Stimulated activated effector memory CD8-positive, alpha-beta T cell treated with anti-CD3 and anti-CD28 coated beads, Interleukin-12 subunit alpha, Interleukin-12 subunit beta, amount 100 ng/mL, for 72 hours (primary cell): ENCODE measurements at regions not wholly inside any gene's neighbourhood (a gene's known extent, or its start where the extent isn't known, plus 50 kb on each side); places are given as distances from the start of the nearest gene placed in this dataset.
"Not testable (repeated sequence)": the region's sequence is repeated elsewhere in the genome, so short reads cannot be mapped to it uniquely, and the experiment has no call there.

Experiments used
- ATAC-seq: fragments of 150-1000 bp; cut with Tn5 transposase; 2 replicates; pipeline ENCODE4 v1.10.0; 2021
- DNase-seq, 2 donors: peaks; one replicate each; pipeline ENCODE4 v3.0.0; 2021 to 2022; ENCODE audit warnings: low spot score in 2 of 2
- H3K27ac Mint-ChIP-seq: one replicate; pipeline ENCODE4 v1.8.0; 2022; ENCODE audit warnings: mild to moderate bottlenecking, mixed read lengths
- H3K36me3 Mint-ChIP-seq: one replicate; pipeline ENCODE4 v1.8.0; 2022; ENCODE audit warnings: mild to moderate bottlenecking, mixed read lengths
- H3K4me1 Mint-ChIP-seq: one replicate; pipeline ENCODE4 v1.8.0; 2022; ENCODE audit warnings: mixed read lengths
- H3K4me3 Mint-ChIP-seq: one replicate; pipeline ENCODE4 v1.8.0; 2022; ENCODE audit warnings: mild to moderate bottlenecking, mixed read lengths
- H3K9me3 Mint-ChIP-seq: one replicate; pipeline ENCODE4 v1.8.0; 2022; ENCODE audit warnings: mixed read lengths

DNA sequence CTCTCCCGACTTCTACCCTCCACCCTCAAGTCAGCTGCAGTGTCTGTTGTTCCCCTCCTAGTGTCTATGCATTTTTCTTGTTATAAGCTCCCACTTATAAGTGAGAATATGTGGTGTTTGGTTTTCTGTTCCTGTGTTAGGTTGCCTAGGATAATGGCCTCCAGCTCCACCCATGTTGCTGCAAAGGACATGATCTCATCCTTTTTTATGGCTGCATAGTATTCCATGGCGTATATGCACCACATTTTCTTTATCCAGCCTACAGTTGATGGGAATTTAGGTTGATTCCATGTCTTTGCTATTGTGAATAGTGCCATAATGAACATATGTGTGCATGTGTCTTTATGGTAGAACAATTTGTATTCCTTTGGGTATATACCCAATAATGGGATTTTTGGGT, 80.7 kb downstream of the SPTSSA start:
- H3K9me3 Mint-ChIP-seq, H3K36me3 Mint-ChIP-seq, H3K4me3 Mint-ChIP-seq, DNase-seq, H3K27ac Mint-ChIP-seq, ATAC-seq, H3K4me1 Mint-ChIP-seq: not testable (repeated sequence)

GRCh38 chr14:34380471-34380845, 81.6 kb downstream of the SPTSSA start:
- ATAC-seq, result no peak
- Mint-ChIP-seq H3K27ac (no peak overlapping the region), H3K9me3 (no peaks in the 10 kb centered on the region), H3K36me3 (no peaks in the 10 kb centered on the region), H3K4me1 (no peaks in the 10 kb centered on the region), H3K4me3 (no peak overlapping the region)
- DNase-seq, result no peak

DNA sequence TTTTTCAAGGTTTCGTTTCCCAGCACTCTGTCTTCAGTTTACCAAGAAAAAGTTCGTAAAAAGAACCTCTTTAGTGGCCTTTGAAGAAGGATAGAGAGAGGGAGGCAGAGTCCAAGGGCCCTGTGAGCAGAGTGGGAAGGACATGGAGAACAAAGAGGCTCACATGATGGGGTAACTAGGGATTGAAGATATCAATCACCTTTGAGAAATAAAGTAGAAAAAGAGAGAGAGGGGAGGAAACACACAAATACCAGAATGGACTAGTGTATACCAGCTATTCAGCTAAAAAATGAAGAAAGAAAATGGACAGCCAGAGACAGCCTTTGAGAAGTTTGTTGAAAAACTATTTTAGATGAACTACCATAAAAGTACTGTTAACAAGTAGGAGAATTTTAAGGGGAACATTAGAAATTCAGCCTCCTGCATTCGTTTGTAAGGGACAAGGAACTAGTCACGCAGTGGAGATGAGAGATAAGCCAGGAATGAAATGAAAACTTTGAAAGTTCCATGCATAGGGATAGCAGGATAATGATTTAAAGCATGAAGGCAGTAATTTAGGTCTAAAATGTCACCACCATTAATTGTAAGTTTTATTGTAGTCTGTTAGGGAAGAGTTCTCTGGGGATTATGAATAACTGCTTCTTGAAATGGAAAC, 82.1 kb downstream of the SPTSSA start:
- Mint-ChIP-seq H3K36me3 (no peaks in the 10 kb centered on the region), H3K27ac (no peak overlapping the region), H3K4me3 (no peak overlapping the region), H3K9me3 (no peaks in the 10 kb centered on the region), H3K4me1 (no peaks in the 10 kb centered on the region)
- no peak for DNase-seq
- ATAC-seq, result no peak

GRCh38 chr14:34376649-34377267, 85.3 kb downstream of the SPTSSA start:
- Mint-ChIP-seq H3K4me1 (no peaks in the 10 kb centered on the region), H3K9me3 (no peaks in the 10 kb centered on the region), H3K36me3 (no peaks in the 10 kb centered on the region), H3K27ac (no peak overlapping the region), H3K4me3 (no peak overlapping the region)
- ATAC-seq (no peak), DNase-seq (no peak)

- H3K4me3 Mint-ChIP-seq, result no peak overlapping the region
- no peaks in the 10 kb centered on the region for H3K4me1 Mint-ChIP-seq
- DNase-seq (no peak), ATAC-seq (no peak)
- H3K9me3 Mint-ChIP-seq, result no peaks in the 10 kb centered on the region
- H3K36me3 Mint-ChIP-seq, result no peaks in the 10 kb centered on the region
- no peak overlapping the region for H3K27ac Mint-ChIP-seq
Observed at GRCh38 chr14:34374998-34375740, 86.9 kb downstream of the SPTSSA start.

- ATAC-seq, result no peak
- Mint-ChIP-seq H3K4me1 (no peaks in the 10 kb centered on the region), H3K27ac (no peak overlapping the region), H3K4me3 (no peak overlapping the region), H3K36me3 (no peaks in the 10 kb centered on the region), H3K9me3 (no peaks in the 10 kb centered on the region)
- DNase-seq, result no peak
Observed at GRCh38 chr14:34373191-34373590, 88.8 kb downstream of the SPTSSA start.

- no peak for DNase-seq
- no peaks in the 10 kb centered on the region for H3K9me3 Mint-ChIP-seq
Observed at GRCh38 chr14:34372786-34373185, 89.3 kb downstream of the SPTSSA start.

GRCh38 chr14:34369648-34370030, 92.4 kb downstream of the SPTSSA start:
- H3K4me3 Mint-ChIP-seq, result no peak overlapping the region
- H3K36me3 Mint-ChIP-seq, result no peaks in the 10 kb centered on the region
- H3K4me1 Mint-ChIP-seq, result no peaks in the 10 kb centered on the region
- DNase-seq (no peak), ATAC-seq (no peak)
- H3K27ac Mint-ChIP-seq, result no peak overlapping the region
- no peaks in the 10 kb centered on the region for H3K9me3 Mint-ChIP-seq

More at GRCh38 chr14:34372786-34373185, 89.3 kb downstream of the SPTSSA start:
- no peaks in the 10 kb centered on the region for H3K4me1 Mint-ChIP-seq
- no peak for ATAC-seq
- no peak overlapping the region for H3K27ac Mint-ChIP-seq
- H3K4me3 Mint-ChIP-seq, result no peak overlapping the region
- no peaks in the 10 kb centered on the region for H3K36me3 Mint-ChIP-seq

- ATAC-seq (no peak), DNase-seq (no peak)
- no peaks in the 10 kb centered on the region for H3K4me1 Mint-ChIP-seq
- no peak overlapping the region for H3K27ac Mint-ChIP-seq
- H3K36me3 Mint-ChIP-seq, result no peaks in the 10 kb centered on the region
- H3K4me3 Mint-ChIP-seq, result no peak overlapping the region
- no peaks in the 10 kb centered on the region for H3K9me3 Mint-ChIP-seq
Observed at GRCh38 chr14:34368971-34369647, 92.9 kb downstream of the SPTSSA start.

DNA sequence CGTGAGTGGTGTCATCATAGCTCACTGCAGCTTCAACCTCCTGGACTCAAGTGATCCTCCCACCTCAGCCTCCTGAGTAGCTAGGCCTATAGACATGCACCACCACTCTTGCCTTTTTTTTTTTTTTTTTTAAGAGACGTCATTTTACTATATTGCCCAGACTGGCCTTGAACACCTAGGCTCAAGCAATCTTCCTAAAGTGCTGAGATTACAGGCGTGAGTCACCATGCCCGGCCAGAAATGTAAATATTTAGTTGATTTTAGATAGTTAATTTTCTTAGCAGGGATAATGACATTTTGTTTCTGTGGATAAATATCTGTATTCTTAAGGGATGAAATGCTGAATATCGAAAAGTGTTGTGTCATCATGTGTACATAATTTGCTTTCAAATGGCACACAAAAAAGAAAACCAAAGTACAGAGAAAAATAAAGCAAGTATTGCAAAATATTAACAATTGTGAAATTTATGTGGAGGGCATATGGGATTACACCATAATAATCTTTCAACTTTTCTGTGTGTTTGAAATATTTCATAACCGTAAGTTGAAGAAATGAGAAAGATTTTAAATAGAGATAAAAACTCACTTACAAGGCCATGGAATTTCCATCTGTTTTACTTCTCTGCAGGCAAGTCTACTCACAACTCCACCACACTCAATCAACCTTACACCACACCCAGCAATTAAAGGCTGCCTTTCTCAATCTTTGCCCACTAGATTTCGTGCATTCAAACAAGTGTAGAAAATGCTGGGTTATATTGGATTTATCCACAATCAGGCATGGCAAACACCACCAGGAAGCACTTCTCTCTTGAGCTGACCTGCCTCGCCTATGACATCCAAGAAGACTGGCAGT, 93.7 kb downstream of the SPTSSA start:
- DNase-seq (no peak), ATAC-seq (no peak)
- Mint-ChIP-seq H3K27ac (no peak overlapping the region), H3K4me1 (no peaks in the 10 kb centered on the region), H3K36me3 (no peaks in the 10 kb centered on the region), H3K4me3 (no peak overlapping the region), H3K9me3 (no peaks in the 10 kb centered on the region)

DNA sequence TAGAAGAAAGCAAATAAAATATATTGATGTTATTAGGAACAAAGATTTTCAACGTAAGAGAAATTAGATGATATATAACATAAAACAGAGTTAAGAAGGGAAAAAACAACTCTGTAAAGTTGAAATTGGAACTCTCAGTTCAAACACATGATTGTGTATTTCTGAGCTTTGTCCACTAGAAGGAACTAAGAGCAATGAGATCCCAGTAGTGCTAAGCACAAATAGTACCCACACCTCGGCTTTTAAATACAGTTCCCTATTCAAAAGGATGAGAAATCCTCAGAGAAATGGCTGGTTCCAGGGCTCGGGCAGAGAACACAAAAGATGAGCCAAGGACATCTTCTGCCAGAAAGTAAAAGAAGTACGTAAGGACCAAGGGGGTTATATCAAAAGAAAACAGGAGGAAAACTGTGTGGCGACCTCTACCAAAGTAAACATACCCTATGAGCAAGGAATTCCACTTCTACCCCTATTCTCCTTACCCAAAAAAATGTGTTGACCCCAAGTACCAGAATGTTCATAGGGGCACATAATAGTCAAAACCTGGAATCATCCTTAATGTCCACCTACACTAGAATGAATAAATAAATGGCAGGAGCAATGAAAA, 96.6 kb downstream of the SPTSSA start:
- ATAC-seq (no peak), DNase-seq (no peak)
- H3K4me3 Mint-ChIP-seq, result no peak overlapping the region
- no peaks in the 10 kb centered on the region for H3K9me3 Mint-ChIP-seq
- H3K27ac Mint-ChIP-seq, result no peak overlapping the region
- H3K4me1 Mint-ChIP-seq, result no peaks in the 10 kb centered on the region
- H3K36me3 Mint-ChIP-seq, result no peaks in the 10 kb centered on the region

DNA sequence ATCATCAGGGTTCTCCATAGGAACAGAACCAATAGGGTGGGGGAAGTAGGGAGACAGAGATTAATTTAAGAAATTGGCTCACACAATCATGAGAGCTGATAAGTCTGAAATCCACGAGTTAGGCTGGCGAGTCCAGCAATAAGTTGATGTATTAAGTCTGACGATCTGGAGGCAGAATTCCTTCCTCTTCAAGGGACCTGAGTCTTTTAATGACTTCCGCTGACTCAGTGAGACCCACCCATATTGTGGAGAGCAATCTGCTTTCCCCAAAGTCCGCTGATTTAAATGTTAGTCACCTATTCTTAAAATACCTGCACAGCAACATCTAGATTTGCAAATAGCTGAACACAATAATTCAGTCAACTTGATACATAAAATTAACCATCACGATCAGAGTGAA, 97.8 kb downstream of the SPTSSA start:
- ATAC-seq (no peak), DNase-seq (no peak)
- Mint-ChIP-seq H3K4me1 (no peaks in the 10 kb centered on the region), H3K27ac (no peak overlapping the region), H3K9me3 (no peaks in the 10 kb centered on the region), H3K4me3 (no peak overlapping the region), H3K36me3 (no peaks in the 10 kb centered on the region)

DNA sequence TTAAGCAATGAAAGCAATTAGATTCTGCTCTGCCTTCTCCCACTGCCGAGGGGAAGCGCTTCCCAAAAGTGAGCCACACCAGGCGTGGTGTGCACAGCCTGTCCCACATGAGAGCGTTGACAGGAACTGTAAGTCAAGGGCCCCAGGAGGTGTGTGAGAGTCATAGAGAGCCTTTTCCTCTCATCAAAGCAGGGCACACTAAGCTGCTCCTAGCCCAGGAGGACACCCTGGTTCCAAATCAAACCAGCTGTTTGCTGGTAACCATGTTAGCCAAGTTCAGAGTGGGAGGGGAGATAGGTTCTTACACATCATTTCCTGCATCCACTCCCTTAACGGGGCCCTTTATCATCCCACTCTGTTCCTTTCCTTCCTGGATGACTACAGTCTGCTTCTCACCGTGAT, 98.3 kb downstream of the SPTSSA start:
- no peaks in the 10 kb centered on the region for H3K36me3 Mint-ChIP-seq
- no peak for DNase-seq
- H3K4me3 Mint-ChIP-seq, result no peak overlapping the region
- H3K4me1 Mint-ChIP-seq, result no peaks in the 10 kb centered on the region
- no peaks in the 10 kb centered on the region for H3K9me3 Mint-ChIP-seq
- H3K27ac Mint-ChIP-seq, result no peak overlapping the region
- peak; percentile 11 for ATAC-seq

DNA sequence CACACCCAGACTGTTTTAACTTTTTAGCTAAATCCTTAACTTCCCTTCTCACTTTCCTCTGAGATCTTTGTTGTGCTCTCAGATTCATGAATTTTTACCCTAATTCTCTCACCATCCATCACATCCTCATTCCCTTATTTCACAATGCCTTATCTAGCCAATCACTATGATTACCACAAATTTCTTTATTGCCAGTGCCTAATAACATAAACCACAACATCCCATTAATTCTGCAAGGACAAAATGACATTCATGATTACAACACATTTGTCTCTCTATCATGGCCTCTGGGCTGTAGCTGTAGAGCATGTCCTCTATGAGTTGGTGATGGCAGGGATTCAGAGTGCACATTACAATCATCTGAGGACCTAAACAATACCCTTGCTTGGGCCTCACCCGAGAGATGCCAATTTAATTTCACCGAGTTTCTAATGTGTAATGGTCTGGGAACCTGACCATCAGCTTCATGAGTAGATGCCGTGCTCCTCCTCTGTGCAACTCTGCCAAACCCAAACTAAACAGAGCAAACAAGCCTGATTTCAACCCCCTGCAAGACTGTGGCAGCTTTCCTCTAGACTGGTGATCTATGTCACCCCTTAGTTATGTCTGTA, 99.3 kb downstream of the SPTSSA start:
- no peaks in the 10 kb centered on the region for H3K4me1 Mint-ChIP-seq
- DNase-seq (no peak), ATAC-seq (no peak)
- H3K9me3 Mint-ChIP-seq, result no peaks in the 10 kb centered on the region
- no peak overlapping the region for H3K27ac Mint-ChIP-seq
- no peak overlapping the region for H3K4me3 Mint-ChIP-seq
- no peaks in the 10 kb centered on the region for H3K36me3 Mint-ChIP-seq
